ENCODE measurements at regions not wholly inside any gene's neighbourhood (a gene's known extent, or its start where the extent isn't known, plus 50 kb on each side); places are given as distances from the start of the nearest gene placed in this dataset.

- ATAC-seq: no peak
- 76 to 90% methylated on average over 3 of the region's 3 CpGs for WGBS, 2 donors (ENCODE audit: low coverage in 1 of 2)
- TF ChIP-seq, protein P1, sequence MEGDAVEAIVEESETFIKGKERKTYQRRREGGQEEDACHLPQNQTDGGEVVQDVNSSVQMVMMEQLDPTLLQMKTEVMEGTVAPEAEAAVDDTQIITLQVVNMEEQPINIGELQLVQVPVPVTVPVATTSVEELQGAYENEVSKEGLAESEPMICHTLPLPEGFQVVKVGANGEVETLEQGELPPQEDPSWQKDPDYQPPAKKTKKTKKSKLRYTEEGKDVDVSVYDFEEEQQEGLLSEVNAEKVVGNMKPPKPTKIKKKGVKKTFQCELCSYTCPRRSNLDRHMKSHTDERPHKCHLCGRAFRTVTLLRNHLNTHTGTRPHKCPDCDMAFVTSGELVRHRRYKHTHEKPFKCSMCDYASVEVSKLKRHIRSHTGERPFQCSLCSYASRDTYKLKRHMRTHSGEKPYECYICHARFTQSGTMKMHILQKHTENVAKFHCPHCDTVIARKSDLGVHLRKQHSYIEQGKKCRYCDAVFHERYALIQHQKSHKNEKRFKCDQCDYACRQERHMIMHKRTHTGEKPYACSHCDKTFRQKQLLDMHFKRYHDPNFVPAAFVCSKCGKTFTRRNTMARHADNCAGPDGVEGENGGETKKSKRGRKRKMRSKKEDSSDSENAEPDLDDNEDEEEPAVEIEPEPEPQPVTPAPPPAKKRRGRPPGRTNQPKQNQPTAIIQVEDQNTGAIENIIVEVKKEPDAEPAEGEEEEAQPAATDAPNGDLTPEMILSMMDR (IDR thresholded peaks at IDR 0.05): no peak
- TF ChIP-seq EP300 (IDR thresholded peaks at IDR 0.05) (no peak), POLR2A (IDR thresholded peaks at IDR 0.05) (no peak), POLR2AphosphoS5 (IDR thresholded peaks at IDR 0.05) (no peak)
- H3K36me3 ChIP-seq: no peaks in the 10 kb centered on the region
- no peak overlapping the region for H3K27ac ChIP-seq
- no peak overlapping the region for H3K4me3 ChIP-seq
- H3K9me3 ChIP-seq: no peaks in the 10 kb centered on the region
- no peaks in the 10 kb centered on the region for H3K4me1 ChIP-seq
- peaks cover 43% of the 10 kb centered on the region for H3K27me3 ChIP-seq
These were observed 69.7 kb upstream of the EMX2 start for GRCh38 chr10:117472872-117473271.

DNA sequence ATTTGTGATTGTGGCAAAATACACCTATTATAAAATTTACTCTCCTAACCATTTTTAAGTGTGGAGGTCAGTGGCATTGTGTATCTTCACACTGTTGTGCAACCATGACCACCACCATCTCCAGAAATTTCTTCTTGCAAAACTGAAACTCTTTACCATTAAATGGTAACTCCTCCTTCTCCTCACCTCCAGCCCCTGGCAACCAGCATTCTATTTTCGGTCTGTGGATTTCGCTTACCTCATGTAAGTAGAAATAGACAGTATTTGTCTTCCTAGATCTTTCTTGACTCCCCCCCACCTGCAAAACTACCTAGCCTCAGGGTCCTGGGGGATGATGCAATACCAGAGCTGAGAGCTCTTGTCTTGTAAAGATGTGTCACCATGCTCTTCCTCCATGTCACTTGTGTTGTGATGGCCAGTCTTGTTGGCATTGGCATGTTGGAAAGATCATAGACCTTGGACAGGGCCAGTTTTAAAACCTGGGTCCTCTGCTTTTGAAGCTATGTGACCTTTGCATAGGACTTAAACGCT is 71.1 kb upstream of the EMX2 start:
- 75 to 94% methylated on average over 3 of the region's 3 CpGs for WGBS, 2 donors (ENCODE audit: low coverage in 1 of 2)
- TF ChIP-seq POLR2AphosphoS5 (IDR thresholded peaks at IDR 0.05): no peak
- Histone ChIP-seq H3K4me1 (no peaks in the 10 kb centered on the region), H3K27ac (no peak overlapping the region), H3K9me3 (no peaks in the 10 kb centered on the region), H3K36me3 (no peaks in the 10 kb centered on the region), H3K27me3 (peaks cover 33% of the 10 kb centered on the region), H3K4me3 (no peak overlapping the region)
- ATAC-seq: no peak

DNA sequence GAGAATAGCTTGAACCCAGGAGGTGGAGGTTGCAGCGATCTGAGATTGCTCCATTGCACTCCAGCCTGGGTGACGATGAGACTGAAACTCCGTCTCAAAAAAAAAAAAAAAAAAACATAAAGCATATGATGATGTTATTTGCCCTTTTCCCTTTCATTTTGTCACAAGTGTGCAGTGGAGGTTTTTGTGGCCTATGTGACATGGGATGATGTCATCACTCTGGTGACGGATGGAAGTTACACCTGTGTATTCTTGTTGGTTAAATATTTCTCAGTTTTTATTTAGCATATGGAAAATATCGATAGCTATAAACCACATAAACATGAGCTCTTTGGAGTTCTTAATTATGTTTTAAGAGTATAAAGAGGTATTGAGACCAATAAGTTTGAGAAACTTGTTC is 71.8 kb upstream of the EMX2 start:
- no peak for ATAC-seq
- Histone ChIP-seq H3K4me3 (no peak overlapping the region), H3K27me3 (peaks cover 31% of the 10 kb centered on the region), H3K4me1 (no peaks in the 10 kb centered on the region), H3K27ac (no peak overlapping the region), H3K9me3 (no peaks in the 10 kb centered on the region), H3K36me3 (no peaks in the 10 kb centered on the region)
- 47 to 55% methylated on average over 3 to 5 of the region's 5 CpGs for WGBS, 2 donors (ENCODE audit: low coverage in 1 of 2)
- no peak for TF ChIP-seq POLR2A (IDR thresholded peaks at IDR 0.05)

DNA sequence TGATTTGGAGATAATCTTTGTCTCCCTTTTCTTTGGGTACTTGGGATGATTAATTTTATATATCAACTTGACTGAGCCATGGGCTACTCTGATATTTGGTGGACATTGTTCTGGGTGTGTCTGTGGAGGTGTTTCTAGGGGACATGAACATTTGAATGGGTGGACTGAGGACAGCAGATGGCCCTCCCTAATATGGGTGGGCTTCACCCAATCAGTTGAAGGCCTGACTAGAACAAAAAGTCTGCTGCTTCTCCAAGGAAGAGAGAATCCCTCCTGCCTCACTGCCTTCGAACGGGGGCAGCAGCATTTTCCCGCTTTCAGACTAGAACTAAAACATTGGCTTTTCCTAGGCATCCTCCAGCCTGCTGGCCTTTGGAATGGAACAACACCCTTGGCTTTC is 73.9 kb upstream of the EMX2 start:
- Histone ChIP-seq H3K9me3 (no peaks in the 10 kb centered on the region), H3K4me3 (no peak overlapping the region), H3K27ac (no peak overlapping the region), H3K27me3 (peaks cover 18% of the 10 kb centered on the region), H3K36me3 (no peaks in the 10 kb centered on the region), H3K4me1 (no peaks in the 10 kb centered on the region)
- 90% methylated on average over 3 of the region's 3 CpGs; no CpG with 5 or more reads in 1 of the 2 donors for WGBS, 2 donors (ENCODE audit: low coverage in 1 of 2)
- ATAC-seq: no peak
- TF ChIP-seq, protein P1 (IDR thresholded peaks at IDR 0.05): no peak

- H3K36me3 ChIP-seq: no peaks in the 10 kb centered on the region
- TF ChIP-seq POLR2A (IDR thresholded peaks at IDR 0.05): no peak
- TF ChIP-seq, protein P1 (IDR thresholded peaks at IDR 0.05): no peak
- TF ChIP-seq EP300 (IDR thresholded peaks at IDR 0.05): no peak
- no peak for TF ChIP-seq POLR2AphosphoS5 (IDR thresholded peaks at IDR 0.05)
- 49 to 63% methylated on average over 2 of the region's 2 CpGs for WGBS, 2 donors (ENCODE audit: low coverage in 1 of 2)
- no peaks in the 10 kb centered on the region for H3K4me1 ChIP-seq
- H3K9me3 ChIP-seq: peaks cover 0 to 7% (median 0%) of the 10 kb centered on the region in 3 donors
- H3K27ac ChIP-seq: no peak overlapping the region
- no peak overlapping the region for H3K4me3 ChIP-seq
- no peak for ATAC-seq
- peaks cover 18% of the 10 kb centered on the region for H3K27me3 ChIP-seq
These were observed 78.4 kb upstream of the EMX2 start for GRCh38 chr10:117464176-117464575.

GRCh38 chr10:117463545-117463920 is 79.0 kb upstream of the EMX2 start:
- Histone ChIP-seq H3K4me3 (no peak overlapping the region), H3K9me3 (peaks cover 0 to 7% (median 0%) of the 10 kb centered on the region in 3 donors), H3K27me3 (peaks cover 16% of the 10 kb centered on the region), H3K27ac (no peak overlapping the region), H3K4me1 (peaks cover 0 to 1% (median 0%) of the 10 kb centered on the region in 3 donors), H3K36me3 (no peaks in the 10 kb centered on the region)
- 100% methylated on average over 1 of the region's 1 CpG; no CpG with 5 or more reads in 1 of the 2 donors for WGBS, 2 donors (ENCODE audit: low coverage in 1 of 2)
- no peak for ATAC-seq
- TF ChIP-seq POLR2A (IDR thresholded peaks at IDR 0.05): no peak
- TF ChIP-seq, protein P1 (IDR thresholded peaks at IDR 0.05): no peak

All from gastroesophageal sphincter (tissue), 4 donors.